CD8-positive, alpha-beta memory T cell (primary cell): ENCODE measurements at regions not wholly inside any gene's neighbourhood (a gene's known extent, or its start where the extent isn't known, plus 50 kb on each side); places are given as distances from the start of the nearest gene placed in this dataset.

Experiments used
- CTCF ChIA-PET: fragments of 350-600 bp; sonication (Branson Sonifier 250); formaldehyde crosslinking; loops from one replicate; lab custom pipeline; 2021; ENCODE audit warnings: antibody characterized with exemption; lab: Charles Lee
- POLR2A ChIA-PET: fragments of 350-600 bp; sonication (Branson Sonifier 250); formaldehyde crosslinking; loops from one replicate; lab custom pipeline; 2021; ENCODE audit warnings: antibody characterized with exemption; lab: Charles Lee
- DNase-seq, 5 donors: peaks; one replicate each; pipeline versions ENCODE4 v3.0.0 to v3.0.0-alpha.2; 2020 to 2022; ENCODE audit warnings: mixed read lengths in 1 of 5
- H3K27ac ChIP-seq: one replicate; pipeline ENCODE4 v1.7.0; 2013; ENCODE audit warnings: low read depth, mild to moderate bottlenecking, low read length, moderate library complexity
- H3K27me3 ChIP-seq: 2 replicates; pipeline ENCODE4 v1.7.0; 2013; ENCODE audit warnings: low read length, mild to moderate bottlenecking; ENCODE audit not compliant: insufficient read depth, poor library complexity, severe bottlenecking
- H3K36me3 ChIP-seq: 2 replicates; pipeline ENCODE4 v1.7.0; 2013; ENCODE audit warnings: mild to moderate bottlenecking, low read length, moderate library complexity; ENCODE audit not compliant: insufficient read depth
- H3K4me1 ChIP-seq: 2 replicates; pipeline ENCODE4 v1.7.0; 2013; ENCODE audit warnings: mild to moderate bottlenecking, low read length, moderate library complexity; ENCODE audit not compliant: insufficient read depth
- H3K4me3 ChIP-seq: 2 replicates; pipeline ENCODE4 v1.7.0; 2013; ENCODE audit warnings: mild to moderate bottlenecking, low read length
- H3K9me3 ChIP-seq: 2 replicates; pipeline ENCODE4 v1.7.0; 2013; ENCODE audit warnings: mild to moderate bottlenecking, low read length
- H3K27ac Mint-ChIP-seq, 8 donors: one replicate each; pipeline ENCODE4 v1.8.0; 2020 to 2021; ENCODE audit warnings: mixed read lengths in 8 of 8, mild to moderate bottlenecking in 6 of 8, inconsistent platforms in 3 of 8, moderate library complexity in 3 of 8
- H3K27me3 Mint-ChIP-seq, 2 donors: one replicate each; pipeline ENCODE4 v1.8.0; 2020 to 2021; ENCODE audit warnings: mixed read lengths in 2 of 2, mild to moderate bottlenecking in 1 of 2, moderate library complexity in 1 of 2
- H3K36me3 Mint-ChIP-seq, 3 donors: one replicate each; pipeline ENCODE4 v1.8.0; 2020 to 2021; ENCODE audit warnings: mixed read lengths in 3 of 3, inconsistent platforms in 1 of 3, mild to moderate bottlenecking in 1 of 3
- H3K4me1 Mint-ChIP-seq, 3 donors: one replicate each; pipeline ENCODE4 v1.8.0; 2020 to 2021; ENCODE audit warnings: mixed read lengths in 3 of 3, inconsistent platforms in 1 of 3, mild to moderate bottlenecking in 1 of 3
- H3K4me3 Mint-ChIP-seq, 7 donors: one replicate each; pipeline ENCODE4 v1.8.0; 2020 to 2021; ENCODE audit warnings: mixed read lengths in 7 of 7, mild to moderate bottlenecking in 6 of 7, moderate library complexity in 4 of 7, inconsistent platforms in 2 of 7
- H3K9me3 Mint-ChIP-seq, 5 donors: one replicate each; pipeline ENCODE4 v1.8.0; 2020 to 2022; ENCODE audit warnings: mixed read lengths in 5 of 5, mild to moderate bottlenecking in 3 of 5, moderate library complexity in 2 of 5, inconsistent platforms in 1 of 5

DNA sequence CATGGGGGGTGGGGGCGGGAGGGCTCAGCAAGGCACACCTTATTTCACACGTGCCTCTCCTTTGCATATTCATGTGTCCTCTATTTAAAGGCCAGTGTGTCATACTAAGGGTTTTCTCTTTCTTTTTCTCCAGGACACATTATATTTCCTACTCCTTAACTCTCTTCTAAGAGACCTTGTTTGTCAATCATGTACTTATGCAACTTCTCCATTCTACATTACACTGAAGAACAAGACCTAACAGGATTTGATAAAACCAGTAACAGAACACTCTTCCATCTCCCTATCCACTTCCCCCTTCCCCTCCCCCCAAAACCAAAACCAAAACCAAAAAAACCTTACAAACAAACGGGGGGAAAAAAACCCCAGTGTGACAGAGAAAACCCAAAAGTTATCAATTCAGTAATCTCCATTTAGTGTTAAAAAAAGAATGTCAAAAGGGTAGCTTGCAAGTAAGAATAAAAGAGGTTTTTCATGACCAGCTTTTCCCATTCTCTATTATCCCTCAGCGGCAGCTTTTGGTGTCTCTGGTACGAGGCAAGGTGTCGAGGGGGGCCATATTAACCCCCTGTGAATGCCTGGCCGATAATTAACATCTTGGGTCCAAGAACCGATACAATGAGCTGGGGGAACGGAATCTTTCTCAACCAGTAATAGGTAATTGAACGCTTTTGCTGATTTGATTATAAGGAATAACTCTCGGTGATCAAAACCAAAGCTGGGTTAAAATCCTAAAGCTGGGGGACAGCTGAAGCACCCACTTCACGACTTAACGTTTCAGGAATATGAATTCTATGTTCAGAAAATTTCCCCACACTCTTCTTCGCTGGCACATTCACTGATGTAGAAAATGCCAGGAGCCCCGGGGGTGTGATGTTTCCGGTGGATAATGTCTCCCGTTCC lies 191.0 kb upstream of the TCF4 start:
- H3K27me3 ChIP-seq, result peaks cover 5% of the 10 kb centered on the region
- peaks cover 0 to 2% (median 0%) of the 10 kb centered on the region in 3 donors for H3K36me3 Mint-ChIP-seq
- peaks cover 5 to 28% (median 8%) of the 10 kb centered on the region in 5 donors for H3K9me3 Mint-ChIP-seq
- H3K4me1 ChIP-seq, result no peaks in the 10 kb centered on the region
- H3K4me3 Mint-ChIP-seq, result peak overlapping the region in 2 of 7 donors; percentile 6 to 15
- H3K4me1 Mint-ChIP-seq, result peaks cover 0 to 7% (median 6%) of the 10 kb centered on the region in 3 donors
- no peaks in the 10 kb centered on the region for H3K9me3 ChIP-seq
- H3K27ac ChIP-seq, result no peak overlapping the region
- H3K27ac Mint-ChIP-seq, result no peak overlapping the region
- no peaks in the 10 kb centered on the region for H3K36me3 ChIP-seq
- peak overlapping the region; percentile 26 for H3K4me3 ChIP-seq
- ChIA-PET CTCF (no interaction called here), POLR2A (no interaction called here)
- no peak for DNase-seq
- H3K27me3 Mint-ChIP-seq, result peaks cover 18 to 37% of the 10 kb centered on the region in 2 donors

DNA sequence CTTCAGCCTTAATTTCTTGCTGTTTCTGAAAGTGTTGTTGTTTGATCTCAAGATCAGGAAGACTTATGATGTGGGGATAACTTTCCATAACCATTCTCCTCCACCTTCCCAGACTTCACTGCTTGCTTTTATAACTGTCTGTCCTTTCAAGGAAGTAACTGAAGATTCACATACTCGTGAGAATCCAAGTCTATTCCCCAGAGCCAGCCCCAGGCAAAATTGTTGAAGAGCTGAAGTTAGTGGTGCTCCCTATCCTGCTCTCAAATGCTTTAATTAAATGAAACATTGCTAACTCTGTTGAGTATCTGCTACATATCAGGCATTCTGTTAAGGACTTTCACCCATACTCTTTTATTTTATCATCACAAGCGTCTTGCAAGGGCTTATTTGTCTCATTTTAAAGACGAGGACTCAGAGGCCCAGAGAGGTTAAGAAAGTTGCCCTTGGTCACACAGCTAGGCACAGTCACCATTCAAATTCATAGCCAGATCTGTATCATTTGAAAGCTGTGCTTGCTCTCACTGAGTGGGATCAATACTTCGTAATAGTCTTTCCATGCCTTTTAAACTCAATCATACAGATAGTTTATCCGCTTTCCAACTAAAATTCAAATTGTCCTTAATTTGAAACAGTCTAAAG lies 189.8 kb upstream of the TCF4 start:
- Histone ChIP-seq H3K36me3 (no peaks in the 10 kb centered on the region), H3K27ac (no peak overlapping the region), H3K4me1 (no peaks in the 10 kb centered on the region), H3K9me3 (no peaks in the 10 kb centered on the region), H3K27me3 (peaks cover 5% of the 10 kb centered on the region), H3K4me3 (no peak overlapping the region)
- H3K27me3 Mint-ChIP-seq, result peaks cover 18 to 37% of the 10 kb centered on the region in 2 donors
- no peak overlapping the region for H3K27ac Mint-ChIP-seq
- no peak for DNase-seq
- H3K36me3 Mint-ChIP-seq, result no peaks in the 10 kb centered on the region
- POLR2A ChIA-PET, result no interaction called here
- H3K4me1 Mint-ChIP-seq, result peaks cover 0 to 7% (median 6%) of the 10 kb centered on the region in 3 donors
- CTCF ChIA-PET, result no interaction called here
- peaks cover 5 to 24% (median 8%) of the 10 kb centered on the region in 5 donors for H3K9me3 Mint-ChIP-seq
- H3K4me3 Mint-ChIP-seq, result no peak overlapping the region

DNA sequence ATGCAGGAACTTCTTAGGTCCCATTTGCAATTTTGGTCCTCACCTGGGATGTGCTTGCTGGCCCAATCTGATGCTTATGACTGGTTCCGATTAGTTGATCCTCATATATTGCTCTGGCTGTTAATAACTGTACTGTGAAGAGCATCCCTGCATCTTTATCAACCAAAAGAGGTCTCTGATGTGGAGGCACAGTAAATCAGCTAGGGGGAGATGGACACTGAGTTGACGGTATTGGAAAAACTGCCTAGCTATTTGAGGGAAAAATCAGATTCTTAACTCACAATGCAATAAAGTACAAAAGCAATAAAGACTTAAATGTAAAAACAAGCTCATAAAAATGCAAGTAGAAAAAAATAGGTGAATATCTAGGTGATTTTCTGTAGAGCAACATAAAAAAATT lies 188.0 kb upstream of the TCF4 start:
- H3K9me3 ChIP-seq, result no peaks in the 10 kb centered on the region
- H3K27ac ChIP-seq, result no peak overlapping the region
- peaks cover 12 to 30% of the 10 kb centered on the region in 2 donors for H3K27me3 Mint-ChIP-seq
- no peaks in the 10 kb centered on the region for H3K4me1 ChIP-seq
- POLR2A ChIA-PET, result no interaction called here
- H3K27ac Mint-ChIP-seq, result no peak overlapping the region
- peaks cover 0 to 7% (median 6%) of the 10 kb centered on the region in 3 donors for H3K4me1 Mint-ChIP-seq
- H3K4me3 Mint-ChIP-seq, result no peak overlapping the region
- no peak for DNase-seq
- H3K9me3 Mint-ChIP-seq, result peaks cover 0 to 15% (median 9%) of the 10 kb centered on the region in 5 donors
- H3K27me3 ChIP-seq, result peaks cover 5% of the 10 kb centered on the region
- no peaks in the 10 kb centered on the region for H3K36me3 Mint-ChIP-seq
- CTCF ChIA-PET, result no interaction called here
- H3K4me3 ChIP-seq, result no peak overlapping the region
- no peaks in the 10 kb centered on the region for H3K36me3 ChIP-seq

DNA sequence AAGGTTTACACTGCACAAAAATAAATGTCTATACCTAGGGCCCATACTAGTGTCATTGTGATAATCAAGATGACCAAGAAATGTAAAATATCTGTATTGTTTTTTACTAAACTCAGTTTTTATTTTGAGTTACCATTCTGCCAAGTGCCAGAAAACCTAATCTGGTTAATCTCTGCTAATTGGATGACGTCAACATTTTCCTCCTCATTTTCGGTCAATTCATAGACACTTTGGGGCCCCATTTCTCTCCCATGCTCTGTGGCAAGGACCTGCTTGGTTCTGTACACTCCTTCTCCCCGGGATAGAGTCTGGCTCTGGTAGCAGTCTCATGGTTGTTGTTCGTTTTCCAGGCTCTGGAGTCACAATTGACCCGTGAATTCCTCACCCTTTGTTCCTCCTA lies 186.5 kb upstream of the TCF4 start:
- CTCF ChIA-PET, result no interaction called here

DNA sequence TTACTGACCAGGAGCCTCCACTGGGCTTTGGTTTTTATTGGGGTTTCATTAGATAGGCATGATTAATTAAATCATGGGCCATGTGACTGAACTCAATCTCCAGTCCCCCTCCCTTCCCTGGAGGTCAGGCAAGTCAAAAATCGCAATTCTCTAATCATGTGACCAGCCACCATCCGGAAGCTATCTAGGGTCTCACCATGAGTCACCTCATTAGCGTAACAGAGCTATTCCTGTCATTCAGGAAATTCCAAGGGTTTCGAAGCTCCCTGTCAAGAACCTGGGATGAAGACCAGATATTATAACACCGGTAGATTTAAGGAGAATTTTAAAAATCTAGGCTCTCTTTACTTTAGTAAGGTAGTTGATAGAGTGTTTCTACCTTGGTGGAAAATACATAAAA lies 180.3 kb upstream of the TCF4 start:
- H3K4me1 Mint-ChIP-seq, result no peaks in the 10 kb centered on the region
- peaks cover 0 to 5% (median 2%) of the 10 kb centered on the region in 5 donors for H3K9me3 Mint-ChIP-seq
- no peak overlapping the region for H3K27ac ChIP-seq
- H3K4me3 ChIP-seq, result no peak overlapping the region
- no peak overlapping the region for H3K27ac Mint-ChIP-seq
- H3K36me3 Mint-ChIP-seq, result peaks cover 0 to 2% (median 0%) of the 10 kb centered on the region in 3 donors
- H3K9me3 ChIP-seq, result no peaks in the 10 kb centered on the region
- H3K36me3 ChIP-seq, result no peaks in the 10 kb centered on the region
- H3K4me1 ChIP-seq, result no peaks in the 10 kb centered on the region
- ChIA-PET POLR2A (no interaction called here), CTCF (no interaction called here)
- peaks cover 0 to 1% of the 10 kb centered on the region in 2 donors for H3K27me3 Mint-ChIP-seq
- no peak overlapping the region for H3K4me3 Mint-ChIP-seq
- H3K27me3 ChIP-seq, result no peaks in the 10 kb centered on the region
- no peak for DNase-seq

More for the DNA sequence above, 186.5 kb upstream of the TCF4 start:
- Mint-ChIP-seq H3K36me3 (no peaks in the 10 kb centered on the region), H3K9me3 (peaks cover 0 to 12% (median 10%) of the 10 kb centered on the region in 5 donors), H3K4me3 (no peak overlapping the region), H3K27ac (no peak overlapping the region), H3K27me3 (peaks cover 7 to 21% of the 10 kb centered on the region in 2 donors), H3K4me1 (peaks cover 0 to 7% (median 6%) of the 10 kb centered on the region in 3 donors)
- Histone ChIP-seq H3K36me3 (no peaks in the 10 kb centered on the region), H3K9me3 (no peaks in the 10 kb centered on the region), H3K4me1 (no peaks in the 10 kb centered on the region), H3K27ac (no peak overlapping the region), H3K27me3 (peaks cover 5% of the 10 kb centered on the region), H3K4me3 (no peak overlapping the region)
- POLR2A ChIA-PET, result no interaction called here
- no peak for DNase-seq

DNA sequence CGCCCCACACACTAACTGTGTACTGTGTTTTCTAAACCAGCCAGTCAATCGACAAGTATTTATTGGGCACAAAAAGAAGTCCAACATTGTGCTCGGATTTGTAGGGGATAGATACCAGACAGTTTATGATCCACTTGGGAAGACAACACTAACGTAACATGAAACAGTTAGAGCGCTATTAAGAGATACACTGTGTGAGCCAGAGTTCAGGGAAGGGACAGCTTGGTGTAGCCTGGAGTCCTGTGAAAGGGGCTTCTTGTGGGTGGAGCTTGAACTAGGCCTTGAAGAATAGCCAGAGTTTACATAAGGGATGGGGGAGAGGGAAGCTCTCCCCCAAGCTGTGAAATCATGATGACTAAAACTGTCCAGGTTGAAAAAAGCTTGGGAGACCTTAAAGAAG lies 176.4 kb upstream of the TCF4 start:
- no peak for DNase-seq
- Mint-ChIP-seq H3K9me3 (peaks cover 0 to 5% (median 0%) of the 10 kb centered on the region in 5 donors), H3K4me1 (no peaks in the 10 kb centered on the region), H3K27ac (no peak overlapping the region), H3K4me3 (no peak overlapping the region), H3K36me3 (peaks cover 0 to 2% (median 0%) of the 10 kb centered on the region in 3 donors), H3K27me3 (peaks cover 0 to 1% of the 10 kb centered on the region in 2 donors)
- H3K36me3 ChIP-seq, result no peaks in the 10 kb centered on the region
- ChIA-PET POLR2A (no interaction called here), CTCF (interaction anchor here (1.6 kb wide), 1 partner anchor 9 kb away, joined by 4 read pairs; no protein-coding TSS in a partner anchor)
- no peaks in the 10 kb centered on the region for H3K27me3 ChIP-seq
- H3K9me3 ChIP-seq, result no peaks in the 10 kb centered on the region
- no peak overlapping the region for H3K27ac ChIP-seq
- no peaks in the 10 kb centered on the region for H3K4me1 ChIP-seq
- no peak overlapping the region for H3K4me3 ChIP-seq

DNA sequence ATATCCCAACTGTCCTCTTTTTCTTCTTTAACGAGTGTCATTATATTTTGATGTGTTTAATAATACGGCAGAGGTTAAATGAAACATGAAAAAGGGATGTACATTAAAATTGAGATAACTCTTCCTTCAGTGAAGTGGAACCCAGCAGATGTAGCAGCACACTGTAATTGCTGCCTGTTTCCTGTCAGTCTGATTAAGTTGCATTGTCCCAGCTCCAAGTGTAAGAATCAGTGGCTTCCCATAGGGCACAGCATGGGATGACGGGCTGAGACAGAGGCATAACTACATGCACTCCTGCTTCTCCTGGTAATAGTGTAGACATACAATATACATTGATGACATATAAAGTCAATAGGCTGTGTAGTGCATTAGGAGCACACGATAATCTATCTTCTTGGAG lies 175.8 kb upstream of the TCF4 start:
- H3K27me3 ChIP-seq, result no peaks in the 10 kb centered on the region
- Mint-ChIP-seq H3K4me3 (no peak overlapping the region), H3K9me3 (peaks cover 0 to 8% (median 3%) of the 10 kb centered on the region in 5 donors), H3K36me3 (peaks cover 0 to 2% (median 0%) of the 10 kb centered on the region in 3 donors), H3K27ac (no peak overlapping the region), H3K4me1 (no peaks in the 10 kb centered on the region), H3K27me3 (peaks cover 0 to 3% of the 10 kb centered on the region in 2 donors)
- ChIA-PET POLR2A (no interaction called here), CTCF (interaction anchor here (1.6 kb wide), 1 partner anchor 8 kb away, joined by 4 read pairs; no protein-coding TSS in a partner anchor)
- H3K27ac ChIP-seq, result no peak overlapping the region
- no peak overlapping the region for H3K4me3 ChIP-seq
- no peaks in the 10 kb centered on the region for H3K36me3 ChIP-seq
- no peaks in the 10 kb centered on the region for H3K9me3 ChIP-seq
- no peaks in the 10 kb centered on the region for H3K4me1 ChIP-seq
- DNase-seq, result no peak

DNA sequence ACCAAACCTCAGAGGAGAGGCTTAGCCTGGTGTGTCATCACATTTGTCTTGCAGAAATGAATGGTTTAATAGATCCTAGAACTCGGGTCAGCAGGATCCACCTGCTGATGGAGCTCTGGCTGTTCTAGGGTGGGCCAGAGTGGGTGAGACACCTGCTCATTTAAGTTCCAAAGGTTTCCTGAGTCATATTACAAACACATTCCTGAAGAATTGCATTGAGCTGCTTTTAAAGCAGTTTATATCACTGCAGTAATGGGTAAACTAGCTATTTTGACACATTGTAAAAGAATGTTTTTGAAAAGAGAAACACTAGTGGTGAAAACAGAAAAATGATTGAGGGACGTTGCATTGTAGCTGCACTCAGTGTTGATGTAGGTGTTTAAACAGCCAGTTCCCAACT lies 175.3 kb upstream of the TCF4 start:
- Histone ChIP-seq H3K36me3 (no peaks in the 10 kb centered on the region), H3K9me3 (no peaks in the 10 kb centered on the region), H3K4me1 (no peaks in the 10 kb centered on the region), H3K4me3 (no peak overlapping the region), H3K27me3 (no peaks in the 10 kb centered on the region), H3K27ac (no peak overlapping the region)
- peaks cover 0 to 3% of the 10 kb centered on the region in 2 donors for H3K27me3 Mint-ChIP-seq
- peaks cover 0 to 2% (median 0%) of the 10 kb centered on the region in 3 donors for H3K36me3 Mint-ChIP-seq
- CTCF ChIA-PET, result no interaction called here
- DNase-seq, result no peak
- no peak overlapping the region for H3K4me3 Mint-ChIP-seq
- H3K9me3 Mint-ChIP-seq, result peaks cover 0 to 8% (median 3%) of the 10 kb centered on the region in 5 donors
- POLR2A ChIA-PET, result no interaction called here
- H3K27ac Mint-ChIP-seq, result no peak overlapping the region
- no peaks in the 10 kb centered on the region for H3K4me1 Mint-ChIP-seq
